ENCODE measurements at regions not wholly inside any gene's neighbourhood (a gene's known extent, or its start where the extent isn't known, plus 50 kb on each side); places are given as distances from the start of the nearest gene placed in this dataset.

DNA sequence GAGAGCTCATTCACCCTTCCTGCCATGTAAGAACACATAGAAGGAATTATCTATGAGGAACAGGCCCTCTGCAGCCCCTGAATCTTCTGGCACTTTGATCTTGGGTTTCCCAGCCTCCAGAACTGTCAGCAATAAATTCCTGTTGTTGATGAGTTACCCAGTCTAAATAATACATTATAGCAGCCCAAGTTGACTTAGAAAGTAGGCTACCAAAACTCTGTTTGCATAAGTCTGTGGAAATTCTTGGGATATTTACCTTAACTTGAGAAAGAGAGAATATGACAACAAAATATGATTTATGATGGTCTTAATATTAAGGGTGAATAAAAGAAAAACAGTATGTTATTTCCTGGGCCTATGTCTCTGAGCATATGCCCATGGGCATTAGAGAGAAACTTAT is 433.0 kb upstream of the LMO3 start:
- TF ChIP-seq ZFP30 (CRISPR knock-in tag; IDR thresholded peaks at IDR 0.05) (no peak), ZFP3 (CRISPR knock-in tag; IDR thresholded peaks at IDR 0.05) (no peak), RARB (CRISPR knock-in tag; IDR thresholded peaks at IDR 0.05) (no peak), ZNF70 (CRISPR knock-in tag; IDR thresholded peaks at IDR 0.05) (no peak), ZNF565 (CRISPR knock-in tag; conservative IDR thresholded peaks at IDR 0.05; ENCODE audit: low read depth) (no peak), OSR1 (CRISPR knock-in tag; IDR thresholded peaks at IDR 0.05) (no peak), TOX (CRISPR knock-in tag; IDR thresholded peaks at IDR 0.05; ENCODE audit: borderline replicate concordance) (no peak)
- TF ChIP-seq, protein P1, sequence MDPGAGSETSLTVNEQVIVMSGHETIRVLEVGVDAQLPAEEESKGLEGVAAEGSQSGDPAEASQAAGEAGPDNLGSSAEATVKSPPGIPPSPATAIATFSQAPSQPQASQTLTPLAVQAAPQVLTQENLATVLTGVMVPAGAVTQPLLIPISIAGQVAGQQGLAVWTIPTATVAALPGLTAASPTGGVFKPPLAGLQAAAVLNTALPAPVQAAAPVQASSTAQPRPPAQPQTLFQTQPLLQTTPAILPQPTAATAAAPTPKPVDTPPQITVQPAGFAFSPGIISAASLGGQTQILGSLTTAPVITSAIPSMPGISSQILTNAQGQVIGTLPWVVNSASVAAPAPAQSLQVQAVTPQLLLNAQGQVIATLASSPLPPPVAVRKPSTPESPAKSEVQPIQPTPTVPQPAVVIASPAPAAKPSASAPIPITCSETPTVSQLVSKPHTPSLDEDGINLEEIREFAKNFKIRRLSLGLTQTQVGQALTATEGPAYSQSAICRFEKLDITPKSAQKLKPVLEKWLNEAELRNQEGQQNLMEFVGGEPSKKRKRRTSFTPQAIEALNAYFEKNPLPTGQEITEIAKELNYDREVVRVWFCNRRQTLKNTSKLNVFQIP (CRISPR knock-in tag; IDR thresholded peaks at IDR 0.05; ENCODE audit: borderline replicate concordance, low read depth) = no peak
- TF ChIP-seq, protein P2, sequence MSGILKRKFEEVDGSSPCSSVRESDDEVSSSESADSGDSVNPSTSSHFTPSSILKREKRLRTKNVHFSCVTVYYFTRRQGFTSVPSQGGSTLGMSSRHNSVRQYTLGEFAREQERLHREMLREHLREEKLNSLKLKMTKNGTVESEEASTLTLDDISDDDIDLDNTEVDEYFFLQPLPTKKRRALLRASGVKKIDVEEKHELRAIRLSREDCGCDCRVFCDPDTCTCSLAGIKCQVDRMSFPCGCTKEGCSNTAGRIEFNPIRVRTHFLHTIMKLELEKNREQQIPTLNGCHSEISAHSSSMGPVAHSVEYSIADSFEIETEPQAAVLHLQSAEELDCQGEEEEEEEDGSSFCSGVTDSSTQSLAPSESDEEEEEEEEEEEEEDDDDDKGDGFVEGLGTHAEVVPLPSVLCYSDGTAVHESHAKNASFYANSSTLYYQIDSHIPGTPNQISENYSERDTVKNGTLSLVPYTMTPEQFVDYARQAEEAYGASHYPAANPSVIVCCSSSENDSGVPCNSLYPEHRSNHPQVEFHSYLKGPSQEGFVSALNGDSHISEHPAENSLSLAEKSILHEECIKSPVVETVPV (CRISPR knock-in tag; IDR thresholded peaks at IDR 0.05) = no peak
- no peak for ATAC-seq

DNA sequence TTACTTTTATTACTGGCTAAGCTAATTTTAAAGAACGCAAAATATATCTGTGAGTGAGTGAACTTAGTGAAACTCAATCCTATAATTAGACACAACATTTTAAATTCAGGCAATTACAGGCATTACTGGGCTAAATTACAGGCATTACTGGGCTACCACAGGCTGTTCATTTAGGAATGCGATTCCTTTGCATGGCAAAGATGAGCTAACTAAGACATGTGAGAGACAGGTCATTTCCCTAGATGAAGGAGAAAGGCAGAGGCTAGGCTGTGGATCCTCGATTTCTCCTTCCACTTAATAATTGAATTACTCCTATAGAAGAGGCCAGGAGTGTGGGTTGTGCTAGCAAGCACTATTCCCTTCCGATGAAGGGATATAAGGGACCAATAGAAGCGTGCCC is 429.4 kb upstream of the LMO3 start:
- ATAC-seq = no peak
- no peak for TF ChIP-seq ISL1 (CRISPR knock-in tag; IDR thresholded peaks at IDR 0.05)
- no peak for TF ChIP-seq TOX (CRISPR knock-in tag; IDR thresholded peaks at IDR 0.05; ENCODE audit: borderline replicate concordance)
- TF ChIP-seq ZFP30 (CRISPR knock-in tag; IDR thresholded peaks at IDR 0.05) = no peak
- no peak for TF ChIP-seq CSDC2 (CRISPR knock-in tag; IDR thresholded peaks at IDR 0.05)
- TF ChIP-seq TCF4 (CRISPR knock-in tag; IDR thresholded peaks at IDR 0.05; ENCODE audit: borderline replicate concordance) = no peak
- no peak for TF ChIP-seq ARNTL (CRISPR knock-in tag; IDR thresholded peaks at IDR 0.05; ENCODE audit: borderline replicate concordance, low read depth)
- no peak for TF ChIP-seq BACH2 (CRISPR knock-in tag; IDR thresholded peaks at IDR 0.05; ENCODE audit: borderline replicate concordance)
- TF ChIP-seq, protein P1 (CRISPR knock-in tag; IDR thresholded peaks at IDR 0.05; ENCODE audit: borderline replicate concordance, low read depth) = no peak
- TF ChIP-seq OSR1 (CRISPR knock-in tag; IDR thresholded peaks at IDR 0.05) = no peak
- TF ChIP-seq, protein P3, sequence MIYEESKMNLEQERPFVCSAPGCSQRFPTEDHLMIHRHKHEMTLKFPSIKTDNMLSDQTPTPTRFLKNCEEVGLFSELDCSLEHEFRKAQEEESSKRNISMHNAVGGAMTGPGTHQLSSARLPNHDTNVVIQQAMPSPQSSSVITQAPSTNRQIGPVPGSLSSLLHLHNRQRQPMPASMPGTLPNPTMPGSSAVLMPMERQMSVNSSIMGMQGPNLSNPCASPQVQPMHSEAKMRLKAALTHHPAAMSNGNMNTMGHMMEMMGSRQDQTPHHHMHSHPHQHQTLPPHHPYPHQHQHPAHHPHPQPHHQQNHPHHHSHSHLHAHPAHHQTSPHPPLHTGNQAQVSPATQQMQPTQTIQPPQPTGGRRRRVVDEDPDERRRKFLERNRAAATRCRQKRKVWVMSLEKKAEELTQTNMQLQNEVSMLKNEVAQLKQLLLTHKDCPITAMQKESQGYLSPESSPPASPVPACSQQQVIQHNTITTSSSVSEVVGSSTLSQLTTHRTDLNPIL (CRISPR knock-in tag; IDR thresholded peaks at IDR 0.05; ENCODE audit: low read depth) = no peak
- TF ChIP-seq, protein P4, sequence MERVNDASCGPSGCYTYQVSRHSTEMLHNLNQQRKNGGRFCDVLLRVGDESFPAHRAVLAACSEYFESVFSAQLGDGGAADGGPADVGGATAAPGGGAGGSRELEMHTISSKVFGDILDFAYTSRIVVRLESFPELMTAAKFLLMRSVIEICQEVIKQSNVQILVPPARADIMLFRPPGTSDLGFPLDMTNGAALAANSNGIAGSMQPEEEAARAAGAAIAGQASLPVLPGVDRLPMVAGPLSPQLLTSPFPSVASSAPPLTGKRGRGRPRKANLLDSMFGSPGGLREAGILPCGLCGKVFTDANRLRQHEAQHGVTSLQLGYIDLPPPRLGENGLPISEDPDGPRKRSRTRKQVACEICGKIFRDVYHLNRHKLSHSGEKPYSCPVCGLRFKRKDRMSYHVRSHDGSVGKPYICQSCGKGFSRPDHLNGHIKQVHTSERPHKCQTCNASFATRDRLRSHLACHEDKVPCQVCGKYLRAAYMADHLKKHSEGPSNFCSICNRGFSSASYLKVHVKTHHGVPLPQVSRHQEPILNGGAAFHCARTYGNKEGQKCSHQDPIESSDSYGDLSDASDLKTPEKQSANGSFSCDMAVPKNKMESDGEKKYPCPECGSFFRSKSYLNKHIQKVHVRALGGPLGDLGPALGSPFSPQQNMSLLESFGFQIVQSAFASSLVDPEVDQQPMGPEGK (CRISPR knock-in tag; IDR thresholded peaks at IDR 0.05; ENCODE audit: borderline replicate concordance) = no peak
- no peak for TF ChIP-seq ZNF565 (CRISPR knock-in tag; conservative IDR thresholded peaks at IDR 0.05; ENCODE audit: low read depth)
- no peak for TF ChIP-seq PPARA (CRISPR knock-in tag; IDR thresholded peaks at IDR 0.05; ENCODE audit: borderline replicate concordance)
- no peak for TF ChIP-seq ESRRG (CRISPR knock-in tag; IDR thresholded peaks at IDR 0.05)
- TF ChIP-seq, protein P2 (CRISPR knock-in tag; IDR thresholded peaks at IDR 0.05) = no peak
- TF ChIP-seq GLIS3 (CRISPR knock-in tag; IDR thresholded peaks at IDR 0.05) = no peak
- no peak for TF ChIP-seq ZFP3 (CRISPR knock-in tag; IDR thresholded peaks at IDR 0.05)

DNA sequence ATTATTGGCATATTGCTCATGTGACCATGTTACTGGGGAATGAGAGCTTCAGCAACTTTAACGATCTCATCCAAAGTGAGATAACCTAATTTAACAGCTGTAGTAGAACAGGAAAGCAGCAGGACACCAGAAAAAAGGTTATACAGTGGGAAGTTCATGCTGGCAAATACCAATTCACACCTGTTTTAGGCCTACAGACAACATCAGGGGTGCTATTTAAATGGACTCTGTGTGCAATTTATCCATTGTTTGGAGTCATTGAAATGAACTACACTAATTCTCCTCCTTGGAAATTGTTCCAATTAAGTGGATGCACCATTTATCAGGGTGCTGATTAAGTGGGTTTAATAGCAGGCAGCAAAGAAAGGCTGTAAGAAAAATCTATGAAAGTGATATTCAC is 424.4 kb upstream of the LMO3 start:
- ATAC-seq = no peak
- no peak for TF ChIP-seq ESRRG (CRISPR knock-in tag; IDR thresholded peaks at IDR 0.05)
- TF ChIP-seq, protein P1 (CRISPR knock-in tag; IDR thresholded peaks at IDR 0.05; ENCODE audit: borderline replicate concordance, low read depth) = no peak
- TF ChIP-seq GLIS3 (CRISPR knock-in tag; IDR thresholded peaks at IDR 0.05) = no peak

Data from SK-N-SH treated with all-trans-retinoic acid at 6 μM for 48 hours (cell line).